Natural killer cell treated with Interleukin-12 subunit alpha and Interleukin-12 subunit beta and Interleukin-15 and Interleukin-18, amount 100 ng/mL, for 72 hours (primary cell): ENCODE measurements at regions not wholly inside any gene's neighbourhood (a gene's known extent, or its start where the extent isn't known, plus 50 kb on each side); places are given as distances from the start of the nearest gene placed in this dataset.

Source experiments
- ATAC-seq, 2 donors: fragments of 150-1000 bp; cut with Tn5 transposase in 1 of 2; sonication (Bioruptor Pico), chemical (Tn5 transposase) in 1 of 2; 2 replicates each; pipeline ENCODE4 v1.10.0; 2021
- DNase-seq: peaks from one replicate; pipeline ENCODE4 v3.0.0; 2022; ENCODE audit warnings: low spot score
- H3K27ac Mint-ChIP-seq, 2 donors: 1 replicate in 1 of 2; 2 replicates in 1 of 2; pipeline ENCODE4 v1.8.0; 2022; ENCODE audit warnings: mixed read lengths in 2 of 2, mild to moderate bottlenecking in 1 of 2, moderate library complexity in 1 of 2
- H3K27me3 Mint-ChIP-seq, 2 donors: 1 replicate in 1 of 2; 2 replicates in 1 of 2; pipeline ENCODE4 v1.8.0; 2022; ENCODE audit warnings: mixed read lengths in 2 of 2
- H3K36me3 Mint-ChIP-seq: one replicate; pipeline ENCODE4 v1.8.0; 2022; ENCODE audit warnings: mixed read lengths
- H3K4me1 Mint-ChIP-seq, 2 donors: 1 replicate in 1 of 2; 2 replicates in 1 of 2; pipeline ENCODE4 v1.8.0; 2022; ENCODE audit warnings: low read depth in 2 of 2, mixed read lengths in 2 of 2, mild to moderate bottlenecking in 1 of 2
- H3K4me3 Mint-ChIP-seq: one replicate; pipeline ENCODE4 v1.8.0; 2022; ENCODE audit warnings: mixed read lengths
- H3K9me3 Mint-ChIP-seq: 2 replicates; pipeline ENCODE4 v1.8.0; 2022; ENCODE audit warnings: mixed read lengths

DNA sequence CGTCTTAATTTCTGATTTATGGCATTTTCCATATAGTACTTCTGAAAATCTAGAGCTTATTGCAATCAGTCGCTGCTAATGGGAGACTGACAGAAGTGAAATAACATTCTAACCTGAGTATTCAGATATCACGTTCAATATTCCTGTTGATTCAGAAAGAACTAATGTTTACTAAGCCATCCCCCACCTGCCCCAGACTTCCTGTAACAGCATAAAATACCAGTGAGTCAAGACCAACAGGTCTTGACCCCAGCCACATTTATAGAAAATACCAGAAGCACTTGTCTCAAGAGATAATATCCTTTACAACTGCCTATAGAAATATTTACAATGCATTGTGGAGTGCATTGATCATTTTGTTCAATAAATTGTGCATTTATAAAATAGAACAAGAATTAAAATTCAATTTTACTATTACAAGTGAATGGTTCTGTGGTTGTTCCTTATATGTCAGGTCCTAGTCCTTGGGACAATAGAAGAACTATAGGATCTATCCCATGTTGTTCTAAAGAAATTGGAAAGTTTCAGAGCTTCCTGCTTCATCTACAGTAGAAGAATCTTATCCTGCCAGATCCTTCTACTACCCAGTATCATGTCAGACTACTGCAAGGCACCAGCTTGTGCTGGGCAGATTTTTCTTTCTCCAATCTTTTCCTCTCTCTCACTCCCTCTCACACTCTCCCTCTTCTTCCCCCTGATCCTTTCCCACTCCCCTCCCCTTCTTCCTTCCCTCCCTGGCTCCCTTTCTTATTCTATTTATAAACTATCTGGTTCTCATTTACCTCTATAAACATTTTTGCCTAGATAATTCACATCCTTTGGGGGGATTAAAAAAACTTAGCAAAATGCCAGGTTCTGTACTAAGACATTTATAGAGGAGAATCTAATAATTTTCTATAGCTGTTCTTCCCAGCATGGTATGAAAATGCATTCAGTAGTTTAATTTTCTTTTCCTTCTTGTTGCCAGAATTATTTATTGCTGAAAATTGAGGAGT is 629.9 kb downstream of the DIAPH3 start:
- H3K27ac Mint-ChIP-seq: no peak overlapping the region
- no peaks in the 10 kb centered on the region for H3K36me3 Mint-ChIP-seq
- DNase-seq: no peak
- no peak for ATAC-seq
- peaks cover 0 to 5% of the 10 kb centered on the region in 2 donors for H3K27me3 Mint-ChIP-seq
- no peaks in the 10 kb centered on the region for H3K9me3 Mint-ChIP-seq
- H3K4me1 Mint-ChIP-seq: peaks cover 0 to 4% of the 10 kb centered on the region in 2 donors
- H3K4me3 Mint-ChIP-seq: no peak overlapping the region

DNA sequence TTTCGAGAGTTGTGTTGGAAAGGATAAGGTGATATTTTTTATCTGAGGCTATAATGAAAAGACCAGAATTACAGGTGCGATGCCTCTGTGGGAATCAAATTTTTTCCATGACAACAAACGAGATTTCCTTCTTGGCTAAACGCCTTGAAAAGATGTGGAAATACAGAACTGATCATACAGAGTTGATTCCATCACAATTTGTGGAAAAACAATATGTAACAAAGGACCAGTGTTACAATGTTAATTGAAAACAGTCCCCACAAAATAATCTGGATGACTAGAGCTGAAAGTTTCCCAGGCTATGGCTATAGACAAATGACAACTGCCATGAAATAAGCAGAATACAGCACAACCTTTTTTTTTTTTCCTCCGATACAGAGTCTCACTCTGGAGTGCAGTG is 628.9 kb downstream of the DIAPH3 start:
- ATAC-seq (no peak), DNase-seq (no peak)
- Mint-ChIP-seq H3K27ac (no peak overlapping the region), H3K4me1 (peaks cover 0 to 4% of the 10 kb centered on the region in 2 donors), H3K9me3 (no peaks in the 10 kb centered on the region), H3K4me3 (no peak overlapping the region), H3K36me3 (no peaks in the 10 kb centered on the region), H3K27me3 (peaks cover 0 to 5% of the 10 kb centered on the region in 2 donors)

DNA sequence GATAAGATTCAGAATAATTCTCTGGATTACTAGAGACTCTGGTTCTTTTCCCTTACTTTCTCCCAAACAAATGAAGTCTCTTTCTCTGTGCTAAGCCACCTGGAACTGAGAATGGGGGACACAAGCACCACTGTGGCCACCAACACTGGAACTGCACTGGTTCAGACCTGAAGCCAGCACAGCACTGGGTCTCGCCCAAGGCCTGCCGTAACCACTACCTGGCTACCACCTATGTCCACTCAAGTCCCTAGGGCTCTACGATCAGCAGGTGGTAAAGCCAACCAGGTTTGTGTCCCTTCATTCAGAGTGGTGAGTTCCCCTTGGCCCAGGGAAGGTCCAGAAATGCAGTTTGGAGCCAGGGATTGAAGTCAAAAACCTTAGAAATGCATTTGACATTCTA is 626.2 kb downstream of the DIAPH3 start:
- no peaks in the 10 kb centered on the region for H3K4me1 Mint-ChIP-seq
- ATAC-seq: no peak
- DNase-seq: no peak
- H3K9me3 Mint-ChIP-seq: no peaks in the 10 kb centered on the region
- no peaks in the 10 kb centered on the region for H3K36me3 Mint-ChIP-seq
- H3K4me3 Mint-ChIP-seq: no peak overlapping the region
- H3K27me3 Mint-ChIP-seq: peaks cover 0 to 6% of the 10 kb centered on the region in 2 donors
- no peak overlapping the region for H3K27ac Mint-ChIP-seq

- no peaks in the 10 kb centered on the region for H3K9me3 Mint-ChIP-seq
- no peaks in the 10 kb centered on the region for H3K36me3 Mint-ChIP-seq
- H3K27ac Mint-ChIP-seq: no peak overlapping the region
- ATAC-seq: no peak
- H3K27me3 Mint-ChIP-seq: peaks cover 0 to 6% of the 10 kb centered on the region in 2 donors
- DNase-seq: no peak
- H3K4me1 Mint-ChIP-seq: no peaks in the 10 kb centered on the region
- no peak overlapping the region for H3K4me3 Mint-ChIP-seq
These were observed 625.2 kb downstream of the DIAPH3 start for GRCh38 chr13:59538512-59538911.

DNA sequence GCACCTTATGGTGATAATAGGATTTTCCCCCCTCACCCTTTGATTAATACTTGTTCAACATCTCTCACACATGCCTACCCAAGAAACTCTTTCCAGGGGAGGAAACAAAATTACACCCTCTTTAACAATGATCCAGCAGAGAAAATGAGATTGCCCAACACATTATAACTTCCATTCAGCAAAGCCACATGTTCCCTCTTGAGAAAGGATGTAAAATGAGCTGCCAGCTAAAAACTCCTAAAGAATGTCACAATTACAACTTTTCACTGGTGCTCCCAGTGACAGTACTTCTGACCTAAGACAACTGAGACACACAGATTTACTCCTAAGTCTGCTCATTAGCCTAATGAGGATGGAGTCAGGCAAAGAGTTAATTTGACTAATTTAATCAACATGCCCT is 621.4 kb downstream of the DIAPH3 start:
- H3K9me3 Mint-ChIP-seq: peaks cover 9% of the 10 kb centered on the region
- no peaks in the 10 kb centered on the region for H3K36me3 Mint-ChIP-seq
- no peak overlapping the region for H3K27ac Mint-ChIP-seq
- H3K4me1 Mint-ChIP-seq: no peaks in the 10 kb centered on the region
- ATAC-seq (no peak), DNase-seq (no peak)
- peaks cover 0 to 13% of the 10 kb centered on the region in 2 donors for H3K27me3 Mint-ChIP-seq
- H3K4me3 Mint-ChIP-seq: no peak overlapping the region

- Mint-ChIP-seq H3K4me1 (no peaks in the 10 kb centered on the region), H3K36me3 (no peaks in the 10 kb centered on the region), H3K4me3 (no peak overlapping the region), H3K9me3 (peaks cover 9% of the 10 kb centered on the region), H3K27ac (no peak overlapping the region), H3K27me3 (peaks cover 0 to 13% of the 10 kb centered on the region in 2 donors)
- DNase-seq: no peak
- no peak for ATAC-seq
These were observed 620.3 kb downstream of the DIAPH3 start for GRCh38 chr13:59543418-59543817.

GRCh38 chr13:59545007-59545406 is 618.7 kb downstream of the DIAPH3 start:
- no peak for DNase-seq
- Mint-ChIP-seq H3K4me1 (no peaks in the 10 kb centered on the region), H3K9me3 (peaks cover 10% of the 10 kb centered on the region), H3K27me3 (peaks cover 0 to 13% of the 10 kb centered on the region in 2 donors), H3K36me3 (no peaks in the 10 kb centered on the region), H3K27ac (no peak overlapping the region), H3K4me3 (no peak overlapping the region)
- ATAC-seq: no peak

DNA sequence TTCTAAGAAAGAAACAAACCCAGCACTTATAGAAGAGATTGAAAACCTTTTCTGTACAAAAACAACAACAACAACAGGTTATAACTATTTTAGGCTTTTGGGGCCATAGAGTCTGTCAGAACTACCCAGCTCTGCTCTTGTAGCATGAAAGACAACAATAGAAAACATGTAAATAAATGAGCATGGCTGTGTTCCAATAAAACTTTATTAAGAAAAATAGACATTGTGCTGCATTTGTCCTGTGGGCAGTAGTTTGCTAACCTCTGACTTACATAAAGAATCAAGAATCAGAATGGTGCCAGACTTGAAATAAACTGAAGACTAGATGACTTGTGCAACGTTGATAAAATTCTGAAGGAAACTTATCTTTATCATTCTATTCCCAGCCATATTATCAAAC is 617.5 kb downstream of the DIAPH3 start:
- Mint-ChIP-seq H3K27ac (no peak overlapping the region), H3K9me3 (peaks cover 16% of the 10 kb centered on the region), H3K4me1 (no peaks in the 10 kb centered on the region), H3K4me3 (no peak overlapping the region), H3K27me3 (peaks cover 0 to 13% of the 10 kb centered on the region in 2 donors), H3K36me3 (peaks cover 4% of the 10 kb centered on the region)
- ATAC-seq (no peak), DNase-seq (no peak)

DNA sequence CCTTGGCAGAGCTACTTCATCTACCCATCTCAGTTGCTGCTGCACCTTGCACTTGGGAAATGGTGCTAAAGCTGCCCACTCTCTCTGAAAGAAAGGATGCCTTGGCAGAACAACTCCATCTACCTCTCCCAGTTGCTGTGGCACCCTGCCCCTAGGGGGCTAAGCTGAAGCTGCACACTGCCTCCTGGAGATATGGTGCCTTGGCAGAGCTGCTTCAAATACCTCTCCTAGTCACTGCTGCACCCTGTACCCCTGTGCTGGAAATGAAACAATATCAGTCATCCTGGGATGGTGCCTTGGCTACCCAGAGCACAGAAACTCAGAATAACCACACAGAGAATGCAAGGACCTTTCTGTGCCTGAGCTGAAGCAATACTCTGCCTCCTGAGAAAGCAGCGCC is 615.8 kb downstream of the DIAPH3 start:
- Mint-ChIP-seq H3K36me3 (peaks cover 4% of the 10 kb centered on the region), H3K4me1 (no peaks in the 10 kb centered on the region), H3K4me3 (no peak overlapping the region)

DNA sequence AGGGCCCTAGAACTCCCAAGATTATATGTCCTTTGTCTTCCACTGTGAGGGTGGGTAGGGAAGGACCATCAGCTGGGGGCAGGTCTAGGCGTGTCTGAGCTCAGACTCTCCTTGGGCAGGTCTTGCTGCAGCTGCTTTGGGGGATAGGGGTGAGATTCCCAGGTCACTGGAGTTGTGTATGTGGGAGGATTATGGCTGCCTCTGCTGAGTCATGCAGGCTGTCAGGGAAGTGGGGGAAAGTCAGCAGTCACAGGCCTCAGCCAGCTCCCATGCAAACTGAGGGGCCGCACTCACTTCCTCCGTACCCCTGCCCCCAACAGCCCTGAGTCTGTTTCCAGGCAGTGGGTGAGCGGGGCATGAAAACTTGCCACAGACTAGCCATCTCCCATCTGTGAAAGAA is 600.8 kb downstream of the DIAPH3 start:
- Mint-ChIP-seq H3K9me3 (peaks cover 27% of the 10 kb centered on the region), H3K4me3 (no peak overlapping the region), H3K4me1 (no peaks in the 10 kb centered on the region), H3K27ac (no peak overlapping the region), H3K36me3 (peaks cover 13% of the 10 kb centered on the region), H3K27me3 (no peaks in the 10 kb centered on the region)
- ATAC-seq (no peak), DNase-seq (no peak)

More for the DNA sequence above, 615.8 kb downstream of the DIAPH3 start:
- DNase-seq (no peak), ATAC-seq (no peak)
- H3K9me3 Mint-ChIP-seq: peaks cover 16% of the 10 kb centered on the region
- no peak overlapping the region for H3K27ac Mint-ChIP-seq
- H3K27me3 Mint-ChIP-seq: peaks cover 0 to 8% of the 10 kb centered on the region in 2 donors

- H3K4me3 Mint-ChIP-seq: no peak overlapping the region
- peaks cover 8% of the 10 kb centered on the region for H3K36me3 Mint-ChIP-seq
- no peaks in the 10 kb centered on the region for H3K4me1 Mint-ChIP-seq
- no peak for DNase-seq
- peaks cover 14% of the 10 kb centered on the region for H3K9me3 Mint-ChIP-seq
- no peak for ATAC-seq
- no peak overlapping the region for H3K27ac Mint-ChIP-seq
- H3K27me3 Mint-ChIP-seq: no peaks in the 10 kb centered on the region
These were observed 597.2 kb downstream of the DIAPH3 start for GRCh38 chr13:59566561-59566960.

- H3K27me3 Mint-ChIP-seq: no peaks in the 10 kb centered on the region
- no peak overlapping the region for H3K27ac Mint-ChIP-seq
- ATAC-seq: no peak
- peaks cover 3% of the 10 kb centered on the region for H3K9me3 Mint-ChIP-seq
- H3K4me1 Mint-ChIP-seq: no peaks in the 10 kb centered on the region
- no peaks in the 10 kb centered on the region for H3K36me3 Mint-ChIP-seq
- H3K4me3 Mint-ChIP-seq: no peak overlapping the region
- DNase-seq: no peak
These were observed 595.4 kb downstream of the DIAPH3 start for GRCh38 chr13:59568306-59568705.

GRCh38 chr13:59570204-59570603 is 593.5 kb downstream of the DIAPH3 start:
- peaks cover under 1% of the 10 kb centered on the region for H3K9me3 Mint-ChIP-seq
- ATAC-seq: no peak

GRCh38 chr13:59584101-59584500 is 579.6 kb downstream of the DIAPH3 start:
- Mint-ChIP-seq H3K4me3 (no peak overlapping the region), H3K27ac (no peak overlapping the region)
- no peak for ATAC-seq

More at GRCh38 chr13:59570204-59570603, 593.5 kb downstream of the DIAPH3 start:
- H3K36me3 Mint-ChIP-seq: no peaks in the 10 kb centered on the region
- H3K27me3 Mint-ChIP-seq: no peaks in the 10 kb centered on the region
- no peak overlapping the region for H3K4me3 Mint-ChIP-seq
- no peak overlapping the region for H3K27ac Mint-ChIP-seq
- DNase-seq: no peak
- no peaks in the 10 kb centered on the region for H3K4me1 Mint-ChIP-seq

More at GRCh38 chr13:59584101-59584500, 579.6 kb downstream of the DIAPH3 start:
- peaks cover 11% of the 10 kb centered on the region for H3K9me3 Mint-ChIP-seq
- DNase-seq: no peak
- H3K27me3 Mint-ChIP-seq: peaks cover 0 to 7% of the 10 kb centered on the region in 2 donors
- H3K36me3 Mint-ChIP-seq: no peaks in the 10 kb centered on the region
- H3K4me1 Mint-ChIP-seq: no peaks in the 10 kb centered on the region
